ENCODE measurements at regions not wholly inside any gene's neighbourhood (a gene's known extent, or its start where the extent isn't known, plus 50 kb on each side); places are given as distances from the start of the nearest gene placed in this dataset.

- no peak for DNase-seq
These were observed 416.9 kb upstream of the SMARCA2 start for GRCh38 chr9:1598270-1598669.

- no peak for DNase-seq
These were observed 415.2 kb upstream of the SMARCA2 start for GRCh38 chr9:1599961-1600360.

DNA sequence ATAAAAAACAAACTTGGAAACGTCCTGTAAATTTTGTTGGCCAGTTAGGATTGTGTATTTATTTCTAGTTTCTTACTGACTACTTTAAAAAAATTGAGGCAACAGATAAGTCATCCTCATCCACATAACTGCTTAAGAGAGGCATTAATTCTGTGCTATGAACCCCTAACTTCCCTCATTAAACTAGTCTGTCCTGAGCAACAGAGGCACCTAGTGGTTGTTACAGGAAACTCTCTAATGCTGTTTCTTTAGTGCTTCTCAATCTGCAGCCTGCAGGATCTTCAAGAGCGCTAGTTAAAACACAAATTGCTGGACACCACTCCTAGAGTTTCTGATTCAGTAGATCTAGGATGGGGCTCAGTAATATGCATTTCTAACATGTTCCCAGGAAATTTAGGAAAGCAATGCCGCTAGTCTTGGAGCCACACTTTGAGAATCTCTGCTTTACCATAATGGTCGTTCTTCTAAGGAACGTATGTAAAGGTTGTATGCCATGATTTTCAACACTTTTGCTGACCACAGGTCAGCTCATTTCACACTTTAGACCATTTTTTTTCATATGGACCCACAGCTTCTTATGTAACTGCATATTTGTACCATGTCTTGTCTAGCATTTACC lies 410.1 kb upstream of the SMARCA2 start:
- DNase-seq, result peak; percentile 3

DNA sequence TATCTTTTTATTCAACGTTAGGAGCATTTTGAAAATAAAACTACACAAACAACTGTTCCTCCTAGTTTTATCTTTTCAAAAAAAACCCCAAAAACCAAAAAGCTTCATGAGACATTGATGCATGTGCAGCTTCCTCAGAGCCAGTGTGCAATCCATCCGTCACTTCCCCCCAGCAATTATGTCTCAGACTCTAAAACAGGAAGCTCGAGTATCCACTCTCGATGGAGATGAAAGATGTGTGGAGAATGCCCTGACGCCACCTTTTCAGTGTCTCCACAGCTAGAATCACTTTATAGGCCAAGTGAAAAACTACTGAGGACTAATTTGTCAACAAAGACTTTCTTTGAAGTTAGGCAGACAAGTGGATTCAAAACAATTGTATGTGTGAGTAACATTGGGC lies 408.9 kb upstream of the SMARCA2 start:
- DNase-seq, result no peak

DNA sequence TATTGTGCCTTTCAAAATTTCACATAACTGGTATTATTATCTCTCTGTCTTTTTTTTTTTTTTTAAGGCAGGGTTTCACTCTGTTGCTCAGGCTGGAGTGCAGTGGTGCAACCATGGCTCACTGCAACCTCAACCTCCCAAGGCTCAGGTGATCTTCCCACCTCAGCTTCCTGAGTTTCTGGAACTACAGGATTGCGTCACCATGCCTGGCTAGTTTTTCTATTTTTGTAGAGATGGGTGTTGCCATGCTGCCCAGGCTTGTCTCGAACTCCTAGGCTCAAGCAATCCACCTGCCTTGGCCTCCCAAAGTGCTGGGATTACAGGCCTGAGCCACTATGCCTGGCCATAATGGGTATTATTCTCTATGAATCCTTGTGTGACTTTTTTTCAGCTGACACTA lies 402.3 kb upstream of the SMARCA2 start:
- no peak for DNase-seq

DNA sequence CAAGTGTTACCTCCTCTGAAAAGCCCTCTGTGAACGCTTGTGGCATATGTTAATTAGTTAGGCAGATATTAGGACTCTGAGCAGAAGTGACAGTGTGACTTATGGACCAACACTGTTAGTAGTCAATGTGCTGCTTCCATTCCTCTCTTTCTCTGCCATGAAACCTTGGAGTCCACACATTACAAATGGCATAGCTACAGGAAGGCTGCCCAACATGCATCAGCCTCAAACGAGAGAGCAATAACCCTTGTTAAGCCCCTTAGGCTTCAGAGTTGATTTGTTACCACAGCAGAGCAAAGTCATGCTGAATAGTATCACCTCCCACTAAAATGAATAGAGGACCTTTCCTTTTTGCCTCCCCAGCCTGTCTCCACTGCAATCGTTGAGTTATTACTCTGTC lies 397.7 kb upstream of the SMARCA2 start:
- no peak for DNase-seq

DNA sequence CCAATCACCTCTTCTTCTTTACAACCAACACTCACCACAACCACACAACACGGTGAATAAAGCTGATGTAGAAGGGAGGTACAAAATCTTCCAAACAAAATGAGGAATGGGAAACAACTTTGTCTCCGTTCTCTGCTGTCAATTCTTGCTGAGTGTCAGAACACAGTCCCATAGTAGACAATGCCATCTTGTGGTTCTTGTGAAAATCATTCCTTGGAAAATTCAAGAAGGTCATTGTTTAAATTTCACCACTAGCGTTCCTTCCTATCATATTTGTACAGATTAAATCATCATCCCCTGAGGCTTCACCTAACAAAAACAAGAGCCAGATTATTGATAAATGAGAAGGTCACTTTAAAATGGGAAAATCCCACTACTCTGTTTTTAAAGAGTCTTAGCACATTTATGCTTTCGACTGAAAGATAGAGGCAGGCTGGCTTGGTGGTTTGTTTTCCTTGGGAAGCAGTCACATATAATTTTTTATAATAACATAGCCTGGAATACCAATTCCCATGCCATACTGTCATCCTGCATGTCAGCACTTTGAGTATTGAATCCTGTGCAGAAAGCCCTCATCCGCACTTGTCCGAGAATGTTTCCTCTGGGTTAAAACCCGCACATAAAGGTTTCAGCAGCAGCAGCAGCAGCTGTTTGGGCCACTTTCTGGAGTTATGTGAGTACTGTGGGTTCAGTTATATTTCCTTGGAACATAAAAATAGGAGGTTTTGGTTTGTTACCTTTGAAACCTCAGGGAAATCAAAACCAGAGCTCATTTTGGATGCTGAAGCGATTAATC lies 395.0 kb upstream of the SMARCA2 start:
- peak; percentile 16 for DNase-seq

- DNase-seq, result no peak
These were observed 377.7 kb upstream of the SMARCA2 start for GRCh38 chr9:1637401-1637800.

GRCh38 chr9:1639166-1639565 lies 376.0 kb upstream of the SMARCA2 start:
- DNase-seq, result no peak

DNA sequence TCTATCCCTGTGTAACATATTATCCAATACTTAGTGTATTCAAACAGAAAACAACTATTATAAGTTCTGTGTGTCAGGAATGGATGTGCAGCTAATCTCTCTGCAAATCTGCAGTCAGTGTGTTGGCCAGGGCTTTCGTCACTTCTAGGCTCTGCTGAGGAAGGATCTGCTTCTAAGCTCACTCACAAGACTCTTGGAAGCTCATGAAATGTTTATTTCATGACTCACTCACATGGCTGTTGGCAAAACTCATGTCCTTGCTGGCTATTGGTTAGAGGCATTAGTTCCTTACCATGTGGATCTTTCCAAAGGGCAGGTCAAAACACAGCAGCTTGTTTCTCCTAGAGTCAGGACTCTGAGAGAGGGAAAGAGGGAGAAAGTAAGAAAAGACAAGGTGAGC lies 367.4 kb upstream of the SMARCA2 start:
- no peak for DNase-seq

- DNase-seq, result no peak
These were observed 361.9 kb upstream of the SMARCA2 start for GRCh38 chr9:1653282-1653681.

DNA sequence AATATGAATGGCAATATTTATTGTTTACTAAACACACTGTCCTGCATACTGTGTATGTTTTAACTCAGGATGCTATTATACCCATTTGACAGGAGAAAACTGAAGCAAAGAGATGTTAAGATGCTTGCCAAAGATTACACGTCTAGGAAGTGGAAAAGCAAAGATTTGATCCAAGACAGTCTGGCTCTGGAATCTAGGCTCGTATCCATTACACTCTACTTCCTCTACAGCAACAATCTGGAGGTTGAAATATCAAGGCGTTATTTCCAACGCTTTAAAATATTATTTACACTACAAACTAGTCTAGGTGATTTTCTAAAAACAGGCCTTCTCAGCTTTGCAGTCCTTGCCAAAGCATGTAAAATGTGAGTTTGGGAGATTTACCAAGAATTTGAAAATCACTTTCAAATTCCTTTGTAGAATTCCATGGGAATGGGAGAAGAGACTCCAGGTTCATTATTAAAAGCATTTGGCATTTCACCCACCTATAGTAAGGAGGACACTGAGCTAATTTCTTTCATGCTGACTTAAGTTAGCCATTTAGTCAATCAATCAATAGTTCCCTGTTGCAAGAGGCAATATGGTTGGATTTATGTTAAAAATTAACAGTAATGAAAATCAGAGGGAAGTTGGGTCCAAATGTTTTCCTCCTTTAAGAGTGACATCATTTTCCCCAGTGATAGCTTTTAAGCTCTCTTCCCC lies 356.3 kb upstream of the SMARCA2 start:
- no peak for DNase-seq

- DNase-seq, result no peak
These were observed 355.8 kb upstream of the SMARCA2 start for GRCh38 chr9:1659363-1659690.

- no peak for DNase-seq
These were observed 346.7 kb upstream of the SMARCA2 start for GRCh38 chr9:1668441-1668840.

DNA sequence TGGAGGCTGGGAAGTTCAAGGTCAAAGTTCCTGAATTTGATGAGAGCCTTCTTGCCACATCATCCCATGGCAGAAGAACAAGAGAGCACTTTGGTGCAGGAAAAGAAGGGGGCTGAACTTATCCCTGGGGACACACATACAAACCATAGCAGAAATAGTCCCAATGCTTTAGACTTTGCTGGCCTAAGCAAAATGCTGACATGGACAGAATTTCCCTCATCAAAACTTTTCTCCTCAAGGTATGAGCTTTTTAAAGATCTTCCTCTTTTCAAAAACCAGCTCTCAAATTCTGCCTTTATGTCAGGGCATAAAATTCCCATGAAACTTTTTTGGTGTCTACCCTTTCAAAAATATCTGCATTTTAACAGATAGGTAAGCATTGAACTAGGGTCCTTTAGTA lies 341.8 kb upstream of the SMARCA2 start:
- DNase-seq, result no peak

DNA sequence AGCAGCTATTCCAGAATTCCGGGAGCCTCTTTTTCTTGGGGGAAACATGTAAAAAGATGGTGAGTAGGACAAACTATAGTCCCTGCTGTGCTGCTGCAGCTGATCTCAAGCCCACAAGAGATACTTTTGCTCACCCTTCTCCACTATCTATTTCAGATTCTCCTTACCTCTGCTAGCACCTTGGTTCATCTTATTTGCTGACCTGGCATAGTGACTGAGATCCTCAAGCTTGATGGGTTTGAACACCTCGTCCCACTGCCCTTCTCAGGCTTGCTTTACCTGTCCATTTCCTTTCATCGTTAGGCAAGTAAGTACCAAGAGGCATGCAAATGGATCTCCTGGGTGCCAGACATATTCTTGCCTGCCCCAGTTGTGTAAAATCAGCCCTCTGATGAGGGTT lies 338.4 kb upstream of the SMARCA2 start:
- DNase-seq, result no peak

DNA sequence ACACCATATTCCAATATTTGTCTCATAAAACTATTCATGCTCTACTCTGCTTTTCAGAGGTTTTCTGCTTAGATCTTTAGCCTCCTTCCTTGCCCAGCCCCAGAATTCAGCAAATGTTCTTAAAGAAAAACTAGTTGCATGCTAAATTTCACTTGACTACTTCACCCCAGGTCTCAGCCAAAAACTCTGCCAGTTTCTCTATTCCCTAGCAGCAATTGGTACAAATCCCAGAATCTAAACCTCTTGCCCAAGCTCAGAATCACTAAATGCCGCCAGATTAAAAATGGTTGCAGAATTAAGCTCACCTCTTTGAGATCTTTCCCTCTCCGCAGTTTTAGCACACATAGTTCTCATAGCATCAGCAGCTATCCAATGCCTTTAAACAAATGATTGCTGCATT lies 331.2 kb upstream of the SMARCA2 start:
- no peak for DNase-seq

DNA sequence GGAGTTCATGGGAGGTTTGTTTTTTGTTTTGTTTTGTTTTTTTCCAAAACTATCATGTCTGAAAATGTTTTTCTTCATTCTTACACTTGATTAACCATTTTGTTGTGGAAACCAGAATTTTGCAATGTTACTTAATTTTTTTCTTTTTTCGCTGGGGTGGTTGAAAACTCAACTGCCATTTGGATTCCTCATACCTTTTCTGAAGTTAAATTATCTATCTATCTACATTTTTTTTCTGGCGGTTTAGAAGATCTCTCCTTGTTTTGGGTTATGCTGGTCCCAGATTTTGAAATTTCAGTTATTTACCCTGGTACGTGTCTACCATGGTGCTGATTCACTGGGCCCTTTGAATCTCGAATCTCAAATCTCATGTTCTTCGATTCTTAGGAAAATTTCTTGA lies 316.2 kb upstream of the SMARCA2 start:
- DNase-seq, result no peak

DNA sequence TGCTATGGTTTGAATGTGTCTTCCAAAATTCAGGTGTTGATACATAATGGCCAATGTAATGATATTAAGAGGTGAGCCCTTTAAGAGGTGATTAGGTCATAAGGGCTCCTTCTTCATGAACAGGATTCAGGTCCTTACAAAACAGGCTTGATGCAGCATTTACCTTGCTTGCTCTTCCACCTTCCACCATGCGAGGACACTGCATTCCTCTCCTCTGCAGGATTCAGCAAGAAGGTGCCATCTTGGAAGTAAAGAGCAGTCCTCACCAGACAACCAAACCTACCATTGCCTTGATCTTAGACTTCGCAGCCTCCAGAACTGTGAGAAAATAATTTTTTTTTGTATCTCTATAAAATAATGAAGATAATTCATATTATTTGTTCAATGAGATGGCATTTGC lies 314.0 kb upstream of the SMARCA2 start:
- no peak for DNase-seq

DNA sequence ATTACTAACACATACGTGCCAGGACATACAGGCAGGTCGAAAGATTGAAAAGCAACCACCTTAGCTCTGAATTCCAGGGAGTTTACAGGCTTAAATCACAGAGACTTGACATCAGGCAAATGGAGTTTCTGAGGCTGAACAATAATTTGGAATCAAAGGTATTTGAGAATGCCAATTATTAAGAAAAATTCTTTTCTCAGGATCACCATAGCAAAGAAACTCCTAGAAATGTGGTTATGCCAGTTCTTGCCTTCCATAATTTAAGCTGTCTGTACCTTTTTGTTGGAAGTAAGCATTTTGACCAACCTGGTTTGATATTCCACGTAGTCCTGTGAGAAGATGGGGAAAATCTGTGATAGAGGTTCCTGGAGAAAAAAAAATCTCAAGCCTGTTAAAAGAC lies 312.4 kb upstream of the SMARCA2 start:
- DNase-seq, result no peak

DNA sequence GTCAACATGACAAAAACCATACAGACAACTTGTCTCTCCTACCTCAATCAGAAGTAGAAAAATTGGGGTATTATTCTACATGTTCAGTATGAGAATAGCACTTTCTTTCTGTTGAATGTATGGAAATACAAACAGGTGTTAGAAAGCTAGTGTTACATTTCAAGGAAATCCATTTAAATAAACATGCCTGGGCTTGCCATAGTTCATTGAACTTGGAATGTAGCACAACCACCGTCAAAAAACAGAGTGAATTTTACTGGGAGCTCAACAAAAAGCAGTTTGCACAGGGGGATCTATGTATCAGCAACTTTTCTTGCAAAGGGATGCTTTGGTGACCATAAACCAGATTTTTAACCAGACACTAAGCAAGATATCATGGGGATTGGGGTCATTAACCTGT lies 307.9 kb upstream of the SMARCA2 start:
- peak; percentile 12 for DNase-seq

DNA sequence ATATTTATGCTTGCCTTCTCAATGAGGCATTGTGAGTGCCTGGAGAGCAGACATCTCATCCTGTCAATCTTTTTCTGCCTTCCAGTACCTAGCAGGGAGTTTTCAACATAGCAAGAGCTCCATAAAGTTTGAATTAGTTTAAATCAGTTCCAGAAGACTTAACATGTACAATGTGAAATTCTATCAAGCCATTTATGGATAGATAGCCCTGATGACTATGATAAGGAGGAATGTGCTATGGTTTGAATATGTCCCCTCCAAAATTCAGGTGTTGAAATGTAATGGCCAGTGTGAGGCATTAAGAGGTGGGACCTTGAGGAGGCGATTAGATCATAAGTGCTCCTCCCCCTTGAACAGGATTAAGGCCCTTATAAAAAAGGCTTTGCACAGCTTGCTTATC lies 306.9 kb upstream of the SMARCA2 start:
- no peak for DNase-seq

GRCh38 chr9:1709347-1709746 lies 305.8 kb upstream of the SMARCA2 start:
- DNase-seq, result no peak

DNA sequence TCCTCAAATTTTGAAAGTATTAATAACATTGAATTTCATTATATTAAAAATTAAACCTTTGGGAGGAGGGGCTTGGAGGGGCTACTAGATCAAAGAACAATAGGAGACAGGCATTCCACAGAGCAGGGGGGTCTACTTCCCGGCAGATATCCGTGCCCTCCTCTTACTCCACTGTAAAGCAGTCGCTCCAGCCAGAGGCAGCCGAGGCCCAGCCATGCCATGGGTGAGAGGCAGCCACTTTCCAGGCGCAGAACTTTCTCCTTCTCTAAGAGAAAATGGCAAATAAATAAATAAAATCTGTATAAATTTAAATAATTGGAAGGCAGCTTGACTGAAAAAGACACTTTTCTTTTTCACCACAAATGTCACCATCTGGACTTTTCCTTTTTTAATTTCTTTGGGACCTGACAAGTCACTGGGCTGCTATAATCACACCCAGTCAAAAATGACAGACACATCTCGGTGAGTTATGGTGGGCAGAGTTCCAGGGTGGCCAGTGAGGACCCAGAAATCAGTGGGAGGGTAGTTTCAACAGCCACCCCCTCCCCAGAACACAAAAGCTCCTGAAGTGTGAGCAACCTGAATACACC lies 302.2 kb upstream of the SMARCA2 start:
- no peak for DNase-seq
